ENCODE measurements at regions not wholly inside any gene's neighbourhood (a gene's known extent, or its start where the extent isn't known, plus 50 kb on each side); places are given as distances from the start of the nearest gene placed in this dataset.

GRCh38 chr11:121767433-121767832 lies 314.7 kb upstream of the SORL1-AS1 start:
- TF ChIP-seq CTCF (IDR thresholded peaks at IDR 0.05; ENCODE audit: low read length) (no peak), EZH2phosphoT487 (IDR thresholded peaks at IDR 0.05; ENCODE audit: low read length) (no peak), EZH2 (optimal IDR thresholded peaks at IDR 0.05; ENCODE audit: low read depth, low read length) (no peak)
